Ascending aorta (tissue), 2 donors: ENCODE measurements at regions not wholly inside any gene's neighbourhood (a gene's known extent, or its start where the extent isn't known, plus 50 kb on each side); places are given as distances from the start of the nearest gene placed in this dataset.

Experiments used
- DNase-seq, 2 donors: peaks; one replicate each; pipeline ENCODE4 v3.0.0-alpha.2; 2019; ENCODE audit warnings: low spot score in 2 of 2
- H3K27ac ChIP-seq, 2 donors: fragments of 200-600 bp; sonication (generic); one replicate each; pipeline ENCODE4 v1.5.1; 2016 to 2017; ENCODE audit warnings: mild to moderate bottlenecking in 1 of 2
- H3K27me3 ChIP-seq: fragments of 200-600 bp; sonication (generic); one replicate; pipeline ENCODE4 v1.5.1; 2017
- H3K36me3 ChIP-seq, 2 donors: fragments of 200-600 bp; sonication (generic); one replicate each; pipeline ENCODE4 v1.5.1; 2016
- H3K4me1 ChIP-seq, 2 donors: fragments of 200-600 bp; sonication (generic); one replicate each; pipeline ENCODE4 v1.5.1; 2016 to 2017; ENCODE audit warnings: mild to moderate bottlenecking in 1 of 2
- H3K4me3 ChIP-seq, 2 donors: fragments of 200-600 bp; sonication (generic); one replicate each; pipeline ENCODE4 v1.5.1; 2016 to 2017; ENCODE audit warnings: mild to moderate bottlenecking in 1 of 2
- H3K9me3 ChIP-seq, 2 donors: fragments of 200-600 bp; sonication (generic); one replicate each; pipeline ENCODE4 v1.5.1; 2016
- CTCF ChIP-seq, 3 experiments: fragments of 200-600 bp in 2 of 3; fragments of 450-650 bp in 1 of 3; sonication (generic) in 2 of 3; IDR thresholded peaks; one replicate each; pipeline ENCODE4 v1.5.1; 2016 to 2019; ENCODE audit warnings: antibody characterized with exemption in 3 of 3, mild to moderate bottlenecking in 1 of 3, moderate library complexity in 1 of 3
- intact Hi-C: fragments of 100-400 bp; cut with DNase I; formaldehyde crosslinking; loops from one replicate; pipeline ENCODE4 v1.15.1; 2023

GRCh38 chr18:75158465-75159237 lies 50.3 kb downstream of the PTGR3 start:
- intact Hi-C loops = no loop called here
- H3K36me3 ChIP-seq = no peaks in the 10 kb centered on the region
- H3K4me1 ChIP-seq = no peaks in the 10 kb centered on the region
- no peak overlapping the region for H3K27ac ChIP-seq
- H3K4me3 ChIP-seq = no peak overlapping the region
- no peak for TF ChIP-seq CTCF (IDR thresholded peaks at IDR 0.05)
- no peaks in the 10 kb centered on the region for H3K27me3 ChIP-seq
- no peaks in the 10 kb centered on the region for H3K9me3 ChIP-seq
- DNase-seq = no peak

- intact Hi-C loops = no loop called here
- no peaks in the 10 kb centered on the region for H3K4me1 ChIP-seq
- no peak for TF ChIP-seq CTCF (IDR thresholded peaks at IDR 0.05)
These were observed 51.1 kb downstream of the PTGR3 start for GRCh38 chr18:75157851-75158250.

GRCh38 chr18:75157381-75157780 lies 51.6 kb downstream of the PTGR3 start:
- Histone ChIP-seq H3K9me3 (no peaks in the 10 kb centered on the region), H3K4me3 (no peak overlapping the region), H3K36me3 (no peaks in the 10 kb centered on the region), H3K27ac (no peak overlapping the region), H3K27me3 (no peaks in the 10 kb centered on the region), H3K4me1 (no peaks in the 10 kb centered on the region)
- intact Hi-C loops = no loop called here
- no peak for DNase-seq
- TF ChIP-seq CTCF (IDR thresholded peaks at IDR 0.05) = no peak

More at GRCh38 chr18:75157851-75158250, 51.1 kb downstream of the PTGR3 start:
- DNase-seq = no peak
- Histone ChIP-seq H3K4me3 (no peak overlapping the region), H3K36me3 (no peaks in the 10 kb centered on the region), H3K27me3 (no peaks in the 10 kb centered on the region), H3K9me3 (no peaks in the 10 kb centered on the region), H3K27ac (no peak overlapping the region)

- H3K27ac ChIP-seq = no peak overlapping the region
- intact Hi-C loops = no loop called here
- no peaks in the 10 kb centered on the region for H3K36me3 ChIP-seq
- H3K9me3 ChIP-seq = peaks cover 0 to 3% of the 10 kb centered on the region in 2 donors
- no peaks in the 10 kb centered on the region for H3K27me3 ChIP-seq
- DNase-seq = no peak
- no peaks in the 10 kb centered on the region for H3K4me1 ChIP-seq
- TF ChIP-seq CTCF (IDR thresholded peaks at IDR 0.05) = no peak
- no peak overlapping the region for H3K4me3 ChIP-seq
These were observed 52.1 kb downstream of the PTGR3 start for GRCh38 chr18:75156831-75157230.

- Histone ChIP-seq H3K27me3 (no peaks in the 10 kb centered on the region), H3K27ac (no peak overlapping the region), H3K9me3 (peaks cover 0 to 6% of the 10 kb centered on the region in 2 donors), H3K4me3 (no peak overlapping the region), H3K36me3 (no peaks in the 10 kb centered on the region), H3K4me1 (no peaks in the 10 kb centered on the region)
- TF ChIP-seq CTCF (IDR thresholded peaks at IDR 0.05) = no peak
- intact Hi-C loops = no loop called here
- DNase-seq = no peak
These were observed 52.7 kb downstream of the PTGR3 start for GRCh38 chr18:75156139-75156750.
